ENCODE measurements at regions not wholly inside any gene's neighbourhood (a gene's known extent, or its start where the extent isn't known, plus 50 kb on each side); places are given as distances from the start of the nearest gene placed in this dataset.

GRCh38 chr7:34390103-34390502 lies 267.9 kb upstream of the NPSR1 start:
- no peak for TF ChIP-seq YY1 (IDR thresholded peaks at IDR 0.05; ENCODE audit: low read depth, low read length)
- TF ChIP-seq CTCF (IDR thresholded peaks at IDR 0.05; ENCODE audit: control extremely low read depth in 1 of 3, insufficient read depth in 1 of 3, low read depth in 1 of 3, low read length in 3 of 3) = no peak
- no peak for TF ChIP-seq CEBPB (IDR thresholded peaks at IDR 0.05; ENCODE audit: low read depth, low read length)
- no peak for TF ChIP-seq HDAC6 (IDR thresholded peaks at IDR 0.05; ENCODE audit: low read depth, low read length)
- TF ChIP-seq MAFK (IDR thresholded peaks at IDR 0.05; ENCODE audit: low read depth, low read length) = no peak
- no peak for TF ChIP-seq POLR2A (IDR thresholded peaks at IDR 0.05; ENCODE audit: control extremely low read depth in 1 of 2, low read depth in 2 of 2, low read length in 2 of 2)
- no peak for TF ChIP-seq CHD1 (IDR thresholded peaks at IDR 0.05; ENCODE audit: low read depth, low read length)
- no peak for TF ChIP-seq POLR2AphosphoS5 (IDR thresholded peaks at IDR 0.05; ENCODE audit: low read depth, low read length)
- TF ChIP-seq TAF1 (IDR thresholded peaks at IDR 0.05; ENCODE audit: low read depth, low read length) = no peak
- TF ChIP-seq EZH2 (IDR thresholded peaks at IDR 0.05; ENCODE audit: low read depth, low read length, severe bottlenecking) = no peak
- TF ChIP-seq SP1 (IDR thresholded peaks at IDR 0.05; ENCODE audit: low read depth, low read length) = no peak
- TF ChIP-seq ATF3 (IDR thresholded peaks at IDR 0.05; ENCODE audit: insufficient read depth, low read depth, low read length) = no peak
- TF ChIP-seq CREB1 (IDR thresholded peaks at IDR 0.05) = no peak

Data from H1 (cell line).